GM21737 (cell line): ENCODE measurements at regions not wholly inside any gene's neighbourhood (a gene's known extent, or its start where the extent isn't known, plus 50 kb on each side); places are given as distances from the start of the nearest gene placed in this dataset.

Experiments used
- ATAC-seq: cut with Tn5 transposase; IDR thresholded peaks from one replicate; pipeline ENCODE4 v1.9.1; 2021; ENCODE audit warnings: mild to moderate bottlenecking, moderate library complexity; ENCODE audit not compliant: unreplicated experiment

DNA sequence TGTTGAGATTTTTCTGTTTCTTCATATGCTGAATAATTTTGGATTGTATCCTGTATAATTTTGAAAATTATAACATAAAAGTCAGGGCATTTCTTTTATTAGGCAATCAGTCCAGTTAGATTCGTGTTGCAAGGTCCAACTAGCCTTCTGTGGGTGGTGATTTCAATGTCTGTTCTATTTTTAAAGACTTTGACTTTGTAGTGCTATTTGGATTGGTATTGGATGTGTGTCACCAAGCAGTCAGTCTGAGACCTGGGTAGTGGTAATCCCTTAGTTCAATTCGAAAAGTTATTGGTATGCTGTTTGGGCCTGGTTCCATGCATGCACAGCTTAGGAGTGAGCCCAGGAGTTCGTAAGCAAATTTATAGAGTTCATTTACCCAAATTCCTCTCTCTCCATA lies 82.2 kb downstream of the EPDR1 start:
- no peak for ATAC-seq

DNA sequence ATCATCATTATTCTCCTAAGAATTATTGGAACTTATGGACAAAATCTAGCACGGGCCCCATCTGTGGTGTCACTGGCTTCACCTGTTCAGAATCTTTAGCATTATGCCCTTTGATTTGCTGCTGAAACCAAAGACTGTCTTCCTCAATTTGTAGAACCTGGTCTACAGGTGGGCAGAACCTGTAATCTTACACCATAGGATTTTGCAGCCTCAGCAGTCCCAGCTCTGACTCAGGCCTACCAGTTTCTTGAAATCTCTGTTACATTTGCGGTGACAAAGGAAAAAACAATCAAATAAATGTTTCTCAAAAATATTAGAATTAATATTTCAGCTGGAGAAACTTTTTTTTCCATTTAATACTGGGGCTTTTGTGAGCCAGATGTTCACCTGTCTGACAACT lies 86.1 kb downstream of the EPDR1 start:
- ATAC-seq = no peak

DNA sequence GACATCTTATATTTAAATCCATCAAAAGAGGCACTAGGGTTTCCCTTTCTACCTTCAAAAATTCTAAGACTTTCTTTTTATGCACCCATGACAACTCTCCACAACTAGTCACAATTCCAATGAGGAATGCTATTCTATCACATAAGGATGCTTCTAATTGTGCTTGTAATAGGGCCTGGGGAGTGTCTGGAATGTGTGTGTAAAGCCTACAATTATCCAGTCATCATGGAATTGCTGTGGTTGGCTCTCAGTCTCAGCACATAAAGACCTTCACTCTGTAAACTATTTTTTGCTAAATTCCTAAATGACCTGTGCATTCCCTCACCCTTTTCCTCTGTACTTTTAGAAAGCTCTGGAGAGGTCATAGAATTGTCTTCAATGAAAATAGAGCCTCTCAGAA lies 86.7 kb downstream of the EPDR1 start:
- no peak for ATAC-seq

DNA sequence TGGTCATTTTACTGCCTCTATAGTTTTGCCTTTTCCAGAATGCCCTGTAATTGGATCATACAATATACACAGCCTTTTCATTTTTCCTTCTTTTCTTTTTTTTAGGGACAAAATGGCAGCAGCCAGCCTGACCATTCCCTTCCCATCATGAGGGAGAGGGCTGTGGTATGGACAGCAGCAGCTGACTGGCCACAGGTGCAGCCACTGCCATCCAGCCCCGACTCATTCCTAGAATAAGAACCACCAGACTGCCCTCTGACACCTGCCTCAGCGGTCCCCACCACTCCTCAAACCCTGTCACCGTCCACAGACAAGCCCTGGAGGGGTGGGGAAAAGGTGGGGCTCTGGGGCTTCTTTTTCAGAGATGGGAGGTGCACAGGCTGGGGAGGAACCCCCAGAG lies 92.8 kb downstream of the EPDR1 start:
- ATAC-seq = no peak

DNA sequence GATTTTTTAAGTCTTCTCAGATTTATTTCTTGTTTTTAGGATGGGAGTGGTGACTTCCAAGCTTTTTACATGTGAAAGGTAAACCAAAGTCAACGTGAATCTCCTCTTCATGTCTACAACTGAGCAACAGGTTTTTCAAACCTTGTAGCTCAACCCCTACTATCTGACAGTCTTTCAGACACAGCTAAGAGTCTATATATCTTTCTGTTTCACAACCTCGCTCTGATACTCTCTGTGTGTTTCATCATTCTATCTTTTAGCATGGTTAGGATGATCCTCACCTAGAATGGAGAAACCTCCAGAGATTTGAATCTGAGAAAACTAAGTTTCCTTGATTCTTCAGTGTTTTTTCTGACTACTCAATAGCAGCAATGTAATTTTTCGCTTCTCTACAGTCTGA lies 96.1 kb downstream of the EPDR1 start:
- ATAC-seq = no peak

DNA sequence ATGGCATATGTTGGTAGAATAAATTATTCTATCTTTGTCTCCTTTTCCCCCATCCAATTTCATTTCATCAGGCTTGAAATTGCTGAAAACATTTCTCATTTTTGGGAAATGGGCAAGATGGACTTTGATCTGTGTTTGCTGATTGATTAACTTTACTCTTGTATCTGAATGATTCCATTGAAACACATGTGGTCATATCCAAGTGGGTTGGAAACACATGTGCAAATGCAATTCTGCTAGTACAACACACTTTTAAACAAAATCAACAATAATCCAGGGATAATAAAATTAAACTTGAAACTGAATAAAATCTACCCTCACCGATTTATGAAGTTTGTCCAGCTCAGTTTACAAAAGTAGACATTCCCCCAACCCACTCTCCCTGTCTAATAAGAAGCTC lies 96.9 kb downstream of the EPDR1 start:
- no peak for ATAC-seq

DNA sequence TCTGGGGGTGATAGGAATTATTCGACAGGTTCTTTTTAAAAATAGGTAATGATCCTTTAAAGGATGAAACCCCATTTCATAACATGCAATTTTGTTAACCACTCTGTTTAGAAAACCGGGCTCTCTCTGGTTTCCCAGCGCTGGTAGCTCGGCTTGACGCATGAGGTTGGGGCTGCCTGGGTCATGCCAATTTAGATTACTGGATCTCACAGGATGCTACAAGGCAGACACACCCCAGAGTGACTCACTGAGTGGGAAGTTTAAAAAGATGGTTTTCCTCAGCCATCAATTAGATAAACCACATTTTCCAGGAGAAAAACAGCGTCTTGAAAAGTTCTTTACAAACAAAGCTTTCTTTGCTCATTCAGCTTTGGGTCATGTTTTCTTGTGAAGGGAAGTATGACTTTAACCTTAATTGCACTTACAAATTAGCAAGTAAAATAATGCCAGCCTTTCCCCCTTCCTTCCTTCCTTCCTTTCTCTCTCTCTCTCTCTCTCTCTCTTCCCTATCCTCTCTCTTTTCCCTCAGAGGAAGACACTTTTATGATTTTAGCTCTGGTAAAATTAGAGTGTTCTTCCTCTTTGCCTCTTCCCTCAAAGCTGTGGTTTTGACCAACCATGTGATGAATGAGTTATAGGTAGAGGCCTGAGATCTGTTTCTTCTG lies 99.8 kb downstream of the EPDR1 start:
- no peak for ATAC-seq

DNA sequence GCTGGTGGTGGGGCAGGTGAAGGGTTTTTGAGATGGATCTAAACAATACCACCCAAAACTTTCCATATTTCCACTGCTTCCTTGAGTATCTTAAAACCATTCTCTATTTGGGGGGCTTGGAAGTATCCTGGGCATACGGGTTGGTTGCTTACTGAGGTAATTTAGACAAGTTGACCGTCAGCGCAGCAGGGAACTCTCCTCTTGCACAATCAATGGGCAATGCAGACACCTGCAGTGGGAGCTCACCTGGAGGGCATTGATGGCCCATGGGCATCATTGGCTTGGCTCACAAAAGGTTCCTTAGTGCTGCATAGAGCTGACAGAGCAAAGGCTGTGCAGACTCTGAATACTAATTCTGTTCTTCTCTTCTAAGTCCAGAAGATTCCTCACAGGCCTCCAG lies 101.5 kb downstream of the EPDR1 start:
- ATAC-seq = no peak

DNA sequence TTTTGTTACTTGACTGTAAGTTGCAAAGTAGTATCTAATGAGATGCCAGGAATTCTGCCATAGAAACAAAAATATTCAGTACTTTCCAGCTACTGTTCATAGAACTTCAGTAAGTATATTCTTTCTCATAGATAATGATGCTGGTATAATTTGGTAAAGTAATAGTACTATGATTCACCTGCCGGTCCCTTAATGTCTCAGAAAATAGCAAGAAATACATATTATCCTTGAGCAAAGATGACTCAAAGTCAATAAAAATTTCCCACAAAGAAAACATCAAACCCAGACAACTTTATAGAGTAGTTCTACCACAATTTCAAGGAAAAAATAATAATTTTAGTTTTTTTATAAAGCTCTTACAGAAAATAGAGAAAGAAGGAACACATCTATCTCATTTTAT lies 105.4 kb downstream of the EPDR1 start:
- ATAC-seq = no peak

DNA sequence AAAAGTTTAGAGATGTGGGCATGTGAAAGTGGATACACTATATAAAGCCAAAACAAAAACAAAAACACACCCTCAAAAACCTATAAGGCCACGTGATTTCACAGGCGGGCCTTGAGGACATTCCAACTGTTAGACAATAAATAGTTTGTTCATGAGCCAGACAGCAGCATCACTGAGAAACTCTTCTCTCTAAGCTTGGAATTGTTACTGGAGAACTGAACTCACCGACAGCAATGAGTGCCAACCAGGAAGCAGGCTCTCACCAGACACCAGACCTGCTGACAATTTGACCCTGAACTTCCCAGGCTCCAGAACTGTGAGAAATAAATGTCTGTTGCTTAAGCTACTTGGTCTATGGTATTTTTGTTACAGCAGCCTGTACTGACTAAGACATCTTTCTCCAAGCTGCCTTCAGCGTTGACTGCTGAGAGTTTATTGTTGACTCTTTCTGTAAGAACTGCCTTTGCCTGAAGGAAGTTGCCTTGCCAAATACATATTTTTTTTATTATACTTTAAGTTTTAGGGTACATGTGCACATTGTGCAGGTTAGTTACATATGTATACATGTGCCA lies 107.5 kb downstream of the EPDR1 start:
- no peak for ATAC-seq

DNA sequence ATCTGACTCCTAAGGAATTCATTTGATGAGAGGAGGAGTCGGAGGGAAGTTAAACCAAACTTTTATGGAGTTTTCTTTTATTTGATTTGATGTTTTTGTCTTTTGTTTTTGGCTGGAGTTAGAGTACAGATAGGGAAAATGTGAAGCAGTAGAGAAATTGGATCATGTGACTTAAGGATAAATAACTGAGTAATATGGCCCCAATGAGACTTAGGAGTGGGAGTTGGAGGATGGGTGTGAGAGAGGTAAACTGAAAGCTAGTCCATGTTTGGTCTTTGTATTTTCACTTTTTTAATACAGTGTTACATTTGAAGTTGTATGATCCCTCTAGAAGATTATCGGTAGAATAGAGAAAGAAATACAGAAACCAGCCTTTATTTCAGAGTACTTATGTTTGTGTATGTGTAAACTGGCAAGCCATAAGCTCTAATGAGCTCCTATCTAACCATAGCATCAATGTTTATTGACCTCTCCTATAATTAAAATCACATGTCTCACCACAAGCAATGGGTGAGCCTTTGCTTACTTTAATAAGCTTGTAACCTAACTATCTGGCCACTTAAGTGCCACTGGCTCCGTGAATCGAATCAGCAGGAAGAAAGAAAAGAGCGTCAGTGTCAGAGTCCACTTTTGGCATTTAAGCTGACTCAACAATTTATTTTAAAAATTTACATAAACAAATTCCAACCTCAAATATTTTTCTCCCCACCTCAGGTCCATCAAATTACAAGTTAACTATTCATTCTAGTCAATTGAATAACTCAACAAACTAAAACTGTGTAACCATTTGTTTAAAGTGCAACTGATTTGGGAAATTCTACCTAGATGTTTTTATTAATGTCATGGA lies 113.8 kb downstream of the EPDR1 start:
- ATAC-seq = no peak

DNA sequence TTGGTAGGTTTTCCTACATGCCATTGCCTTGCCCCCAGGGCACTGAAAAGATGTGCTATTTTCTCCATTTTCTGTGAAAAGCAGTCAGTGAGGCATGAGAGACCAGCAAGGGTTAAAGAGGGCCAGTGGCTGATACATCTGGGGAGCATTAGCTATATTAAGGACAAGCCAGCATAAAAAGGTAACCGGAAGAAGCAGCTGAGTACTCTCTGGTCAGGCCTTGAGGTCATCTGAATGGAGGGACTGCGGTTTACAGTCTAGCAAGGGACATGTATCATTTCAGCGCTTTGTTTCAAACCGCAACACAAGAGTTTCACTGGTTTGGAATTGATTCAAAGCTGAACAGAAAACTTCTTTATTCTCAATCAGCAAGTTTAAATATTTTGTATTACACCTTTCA lies 120.4 kb downstream of the EPDR1 start:
- no peak for ATAC-seq

DNA sequence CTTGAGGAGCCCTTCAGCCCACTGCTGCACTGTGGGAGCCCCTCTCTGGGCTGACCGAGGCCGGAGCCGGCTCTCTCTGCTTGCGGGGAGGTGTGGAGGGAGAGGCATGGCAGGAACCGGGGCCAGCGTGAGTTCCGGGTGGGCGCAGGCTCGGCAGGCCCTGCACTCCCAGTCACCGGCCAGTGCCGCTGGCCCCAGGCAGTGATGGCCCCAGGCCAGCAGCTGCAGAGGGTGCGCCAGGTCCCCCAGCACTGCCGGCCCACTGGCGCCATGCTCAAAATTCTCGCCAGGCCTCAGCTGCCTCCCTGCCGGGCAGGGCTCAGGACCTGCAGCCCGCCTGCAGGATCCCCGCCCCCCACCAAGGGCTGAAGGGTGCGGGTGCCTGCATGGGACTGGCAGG lies 128.4 kb upstream of the STARD3NL start:
- ATAC-seq = no peak

DNA sequence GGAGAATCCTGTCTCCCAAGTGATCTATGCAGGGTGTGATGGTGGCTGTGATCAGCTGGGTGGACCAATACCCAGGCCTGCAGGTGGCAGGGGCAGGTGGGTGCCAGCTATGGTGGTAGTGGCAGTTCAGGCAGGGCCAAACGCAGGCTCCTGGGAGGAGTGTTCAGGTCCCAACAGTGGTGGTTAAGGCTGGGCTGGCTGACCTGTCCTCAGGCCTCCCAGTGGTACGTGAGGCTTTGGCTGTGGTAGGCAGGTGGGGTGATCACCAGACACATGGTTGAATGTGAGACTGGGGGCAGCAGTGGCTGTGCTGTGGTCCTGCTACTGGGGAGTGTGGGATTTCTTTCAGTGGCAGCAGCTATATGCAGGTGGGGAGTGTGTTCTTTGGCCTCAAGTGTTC lies 126.7 kb upstream of the STARD3NL start:
- no peak for ATAC-seq

DNA sequence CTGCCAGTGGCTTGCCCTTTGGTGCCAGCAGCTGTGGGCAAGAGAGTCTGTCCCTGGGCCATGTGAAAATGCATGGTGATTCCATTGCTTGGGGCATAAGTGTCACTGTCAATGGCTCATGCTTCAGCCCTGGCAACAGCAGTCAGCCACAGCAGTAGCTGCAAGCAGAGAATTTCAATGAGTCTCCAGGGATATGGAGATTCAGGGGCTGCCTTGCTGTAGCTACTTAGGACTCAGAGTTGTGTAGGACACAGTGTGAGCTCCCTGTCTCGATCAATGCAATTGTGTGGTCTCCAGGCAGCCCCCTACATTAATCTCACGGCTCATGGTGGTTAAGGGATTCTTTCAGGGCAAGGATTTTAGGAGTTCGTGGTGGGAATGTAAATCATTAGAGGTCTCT lies 126.3 kb upstream of the STARD3NL start:
- ATAC-seq = no peak

DNA sequence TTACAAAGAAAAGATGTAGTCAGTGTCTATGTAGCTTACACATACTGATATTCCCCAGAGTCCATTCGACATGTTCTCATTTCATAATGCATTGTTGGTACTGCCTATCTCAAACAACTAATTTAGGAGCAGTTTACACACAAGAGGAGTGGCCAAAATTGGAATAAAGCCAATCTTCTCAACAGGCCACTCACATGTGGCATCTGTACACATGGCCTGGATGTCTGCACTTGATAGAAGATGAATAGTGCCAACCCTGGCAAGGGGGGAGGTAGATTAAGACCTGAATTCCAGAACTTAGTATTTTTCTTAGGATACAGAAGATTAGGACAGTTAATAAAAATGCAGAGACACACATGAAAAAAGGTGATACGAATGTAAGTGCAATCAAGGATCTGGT lies 125.3 kb upstream of the STARD3NL start:
- ATAC-seq = no peak

DNA sequence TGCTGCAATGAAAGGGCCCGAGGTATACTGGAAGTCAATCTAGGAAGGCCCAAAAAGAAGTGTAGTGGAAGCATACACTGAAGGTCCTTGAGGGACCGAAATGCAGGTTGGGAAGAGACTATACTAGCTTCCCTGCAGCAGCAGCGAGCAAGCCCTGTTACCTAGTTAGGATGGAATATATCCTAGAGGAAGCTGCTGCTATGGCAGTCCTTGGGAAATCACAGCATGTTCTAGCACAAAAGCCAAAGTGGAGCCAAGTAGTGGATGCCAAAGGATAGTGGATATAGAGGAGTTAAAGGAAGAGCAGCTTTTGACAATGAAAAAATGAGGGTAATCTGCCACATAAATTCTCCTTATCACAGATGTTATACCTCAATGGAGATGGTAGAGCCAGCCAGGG lies 123.8 kb upstream of the STARD3NL start:
- ATAC-seq = no peak

DNA sequence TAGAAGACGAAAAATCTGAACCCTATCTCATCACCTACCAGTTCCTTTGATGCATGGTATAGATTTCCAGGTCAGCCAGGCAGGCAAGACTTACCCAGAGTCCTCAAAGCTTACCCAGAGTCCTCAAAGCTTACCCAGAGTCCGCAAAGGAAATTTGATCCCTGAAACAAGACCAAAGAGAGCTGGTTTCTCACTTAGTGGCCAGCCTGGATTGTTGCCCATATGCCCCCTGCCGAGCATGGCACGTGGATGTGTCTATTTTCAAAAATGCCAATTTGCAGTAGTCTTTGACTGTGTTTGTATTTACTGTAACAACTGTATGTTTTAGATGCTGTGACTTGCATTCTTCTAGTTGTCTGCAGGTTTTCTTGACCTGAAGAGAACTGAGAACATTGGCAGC lies 120.2 kb upstream of the STARD3NL start:
- ATAC-seq = no peak

DNA sequence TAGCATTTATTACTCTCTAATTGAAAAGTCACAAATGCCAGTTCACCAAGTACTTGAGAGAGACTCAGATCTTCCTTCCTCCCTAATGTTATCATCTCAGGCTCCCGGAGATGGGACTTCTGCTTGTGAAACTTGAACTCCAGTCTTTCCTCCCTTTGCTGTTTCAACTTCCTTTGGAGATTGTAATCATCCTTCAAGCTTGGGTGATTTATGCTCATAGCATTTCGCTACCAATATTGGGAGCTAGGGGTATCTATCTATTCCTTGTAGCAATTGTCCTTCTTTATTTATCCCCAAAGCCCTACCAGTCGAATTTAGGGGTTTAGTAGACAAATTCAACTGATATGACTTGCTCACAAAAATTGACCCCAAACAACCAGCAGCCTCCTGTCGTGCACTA lies 117.9 kb upstream of the STARD3NL start:
- ATAC-seq = no peak

DNA sequence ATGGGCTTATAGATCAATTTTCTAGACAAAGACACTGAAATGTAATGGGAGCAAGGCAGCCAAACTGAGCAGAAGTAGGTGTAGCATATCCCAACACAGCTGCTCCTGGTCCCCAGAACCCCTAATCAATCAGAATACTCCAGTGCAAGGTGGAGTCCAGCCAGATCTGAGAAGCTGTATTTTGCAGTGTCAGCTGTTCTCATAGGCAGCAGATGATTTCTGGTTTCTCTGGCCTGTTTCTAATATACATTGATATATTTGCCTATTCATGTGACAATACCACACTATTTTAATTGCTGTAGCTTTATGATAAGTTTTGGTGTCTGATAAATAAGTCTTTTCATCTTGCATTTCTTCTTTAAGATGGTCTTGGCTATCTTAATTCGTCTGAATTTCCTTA lies 117.4 kb upstream of the STARD3NL start:
- ATAC-seq = no peak

DNA sequence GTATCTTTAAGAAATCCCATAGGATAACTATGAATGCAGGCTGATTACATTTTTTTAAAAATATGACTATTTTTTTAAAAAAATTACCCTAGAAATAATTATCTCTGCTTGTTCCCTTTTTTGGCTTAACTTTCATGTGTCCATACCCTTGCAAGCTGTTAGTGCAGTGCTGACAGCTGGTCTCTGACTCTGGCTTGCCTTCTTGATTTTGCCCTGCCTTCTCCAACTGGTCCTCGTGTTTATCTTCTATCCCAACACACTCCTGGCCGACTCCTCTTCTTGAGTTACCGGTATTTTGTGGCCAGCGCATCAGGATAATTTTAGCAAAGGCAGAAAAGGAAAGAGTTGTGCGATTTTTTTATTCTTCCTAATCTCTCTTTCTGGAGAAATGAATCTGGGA lies 111.7 kb upstream of the STARD3NL start:
- ATAC-seq = no peak

DNA sequence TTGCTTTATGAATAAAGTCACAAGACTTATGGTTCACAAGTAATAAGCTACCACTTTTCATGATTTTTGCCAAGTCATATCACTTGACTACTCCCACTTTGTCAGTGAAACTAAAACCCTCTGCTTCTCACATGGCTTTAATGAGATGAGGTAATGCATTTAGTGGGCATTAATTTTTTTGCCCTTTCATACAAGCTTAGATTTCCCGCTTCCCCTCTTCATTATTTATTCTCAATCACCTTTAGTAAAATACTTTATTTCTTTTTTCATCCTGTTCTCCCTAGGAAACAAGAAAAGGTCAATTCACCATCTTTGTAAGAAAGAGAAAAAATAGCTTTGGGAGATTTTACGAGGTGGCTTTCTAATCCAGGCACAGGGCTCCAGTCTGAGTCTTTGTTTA lies 109.6 kb upstream of the STARD3NL start:
- ATAC-seq = no peak
